ENCODE measurements at regions not wholly inside any gene's neighbourhood (a gene's known extent, or its start where the extent isn't known, plus 50 kb on each side); places are given as distances from the start of the nearest gene placed in this dataset.

DNA sequence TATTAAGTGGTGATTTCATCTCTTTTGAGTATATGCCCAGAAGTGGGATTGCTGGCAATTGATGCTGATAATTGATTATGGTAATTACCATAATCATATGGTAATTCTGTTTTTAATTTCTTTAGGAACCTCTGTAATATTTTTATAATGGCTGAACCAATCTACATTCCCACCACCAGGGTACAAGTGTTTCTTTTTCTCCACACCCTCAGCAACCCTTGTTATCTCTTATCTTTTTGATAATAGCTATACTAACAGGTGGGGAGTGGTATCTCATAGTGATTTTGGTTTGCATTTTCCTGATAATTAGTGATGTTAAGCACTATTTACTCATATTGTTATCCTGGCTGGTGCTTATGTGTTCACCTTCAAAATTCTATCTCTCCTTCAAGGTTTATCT, 212.6 kb downstream of the FMR1NB start:
- Mint-ChIP-seq H3K27me3 (no peaks in the 10 kb centered on the region), H3K36me3 (ENCODE audit: low read depth) (no peaks in the 10 kb centered on the region), H3K4me3 (no peak overlapping the region), H3K27ac (no peak overlapping the region), H3K4me1 (no peaks in the 10 kb centered on the region), H3K9me3 (no peaks in the 10 kb centered on the region)
- CTCF ChIA-PET, result no interaction called here
- no peak for DNase-seq
- POLR2A ChIA-PET, result no interaction called here

DNA sequence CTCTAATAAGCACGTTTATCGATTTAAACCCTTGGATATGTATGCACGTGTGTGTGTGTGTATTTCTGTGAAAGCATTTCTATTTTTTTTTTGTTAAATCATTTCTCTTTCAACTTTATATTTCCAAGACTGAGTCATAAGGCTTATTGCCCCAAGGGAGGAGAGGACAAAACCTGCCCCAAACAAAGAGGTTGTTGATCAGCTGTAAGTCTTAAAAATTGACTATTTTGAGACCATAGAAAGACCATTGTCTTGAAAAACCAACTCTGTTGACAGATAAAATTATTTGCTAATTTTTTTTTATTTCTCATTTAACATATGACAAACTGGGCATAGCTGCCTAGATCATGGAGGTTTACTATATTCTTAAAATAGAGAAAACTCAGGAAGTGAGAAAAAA, 222.4 kb downstream of the FMR1NB start:
- Mint-ChIP-seq H3K4me3 (no peak overlapping the region), H3K4me1 (no peaks in the 10 kb centered on the region), H3K36me3 (ENCODE audit: low read depth) (no peaks in the 10 kb centered on the region), H3K27ac (no peak overlapping the region), H3K9me3 (peaks cover 8% of the 10 kb centered on the region), H3K27me3 (no peaks in the 10 kb centered on the region)
- ChIA-PET POLR2A (no interaction called here), CTCF (no interaction called here)
- no peak for DNase-seq

DNA sequence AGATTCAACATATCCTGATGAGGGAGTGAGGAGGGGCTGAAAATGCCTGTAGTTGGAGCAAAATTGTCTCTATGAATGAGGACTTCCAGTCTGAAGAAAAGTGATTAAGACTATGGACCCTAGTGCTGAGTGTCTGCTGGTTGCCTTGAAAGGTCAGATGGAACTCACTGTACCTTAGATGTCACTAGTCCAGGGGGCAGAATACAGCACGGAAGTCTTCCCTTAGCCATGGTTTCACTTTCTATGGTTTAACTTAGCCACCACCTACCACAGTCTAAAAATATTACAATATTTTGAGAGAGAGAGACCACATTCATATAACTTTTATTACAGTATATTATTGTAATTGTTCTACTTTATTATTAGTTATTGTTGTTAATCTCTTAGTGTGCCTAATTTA, 223.1 kb downstream of the FMR1NB start:
- Mint-ChIP-seq H3K4me1 (no peaks in the 10 kb centered on the region), H3K27me3 (no peaks in the 10 kb centered on the region), H3K9me3 (peaks cover 8% of the 10 kb centered on the region), H3K36me3 (ENCODE audit: low read depth) (no peaks in the 10 kb centered on the region), H3K4me3 (no peak overlapping the region), H3K27ac (no peak overlapping the region)
- no peak for DNase-seq
- CTCF ChIA-PET, result no interaction called here
- POLR2A ChIA-PET, result no interaction called here

- no peaks in the 10 kb centered on the region for H3K27me3 Mint-ChIP-seq
- H3K4me1 Mint-ChIP-seq, result no peaks in the 10 kb centered on the region
- H3K27ac Mint-ChIP-seq, result no peak overlapping the region
- no peaks in the 10 kb centered on the region for H3K36me3 Mint-ChIP-seq (ENCODE audit: low read depth)
- ChIA-PET CTCF (no interaction called here), POLR2A (no interaction called here)
- no peak overlapping the region for H3K4me3 Mint-ChIP-seq
- peaks cover 2% of the 10 kb centered on the region for H3K9me3 Mint-ChIP-seq
- DNase-seq, result no peak
Measured at GRCh38 chrX:148214786-148215185, 233.6 kb downstream of the FMR1NB start.

DNA sequence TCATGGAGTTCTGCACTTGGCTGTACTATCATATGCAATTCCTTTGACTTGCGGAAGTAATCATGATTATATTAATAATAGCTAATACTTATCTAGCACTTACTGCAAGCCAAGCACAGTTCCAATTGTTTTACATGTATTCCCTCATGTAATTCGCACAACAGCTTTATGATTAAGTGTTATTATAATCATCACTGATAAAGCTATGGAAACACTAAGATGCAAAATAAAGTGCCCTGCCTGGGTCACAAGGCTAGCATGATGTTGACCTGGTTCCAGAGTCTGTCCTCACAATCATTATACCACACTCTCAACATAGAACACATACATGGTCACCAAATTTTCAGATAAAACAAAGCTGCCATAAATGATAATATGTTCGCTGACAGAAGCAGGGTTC, 234.6 kb downstream of the FMR1NB start:
- H3K4me1 Mint-ChIP-seq, result no peaks in the 10 kb centered on the region
- POLR2A ChIA-PET, result no interaction called here
- H3K27ac Mint-ChIP-seq, result no peak overlapping the region
- DNase-seq, result no peak
- no peaks in the 10 kb centered on the region for H3K9me3 Mint-ChIP-seq
- H3K36me3 Mint-ChIP-seq (ENCODE audit: low read depth), result no peaks in the 10 kb centered on the region
- CTCF ChIA-PET, result no interaction called here
- no peaks in the 10 kb centered on the region for H3K27me3 Mint-ChIP-seq
- no peak overlapping the region for H3K4me3 Mint-ChIP-seq

DNA sequence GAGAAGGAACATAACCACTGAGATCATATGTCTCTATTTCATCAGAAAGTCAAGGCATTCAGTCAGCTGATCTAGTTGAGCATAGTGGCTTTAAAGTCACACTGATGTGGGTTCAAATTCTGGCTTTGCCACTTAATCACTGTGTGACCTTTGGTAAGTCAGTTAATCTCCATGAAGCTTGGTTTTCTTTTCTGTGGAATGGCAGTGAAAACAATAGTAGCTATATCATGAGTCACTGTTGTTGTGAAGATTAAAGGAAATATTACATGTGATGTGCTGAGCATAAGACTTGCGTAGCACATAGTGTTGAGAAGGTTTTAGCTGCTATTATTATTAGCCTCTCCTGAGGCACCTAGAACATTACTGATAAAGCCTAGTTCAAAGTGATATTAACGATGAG, 242.2 kb downstream of the FMR1NB start:
- H3K27me3 Mint-ChIP-seq, result no peaks in the 10 kb centered on the region
- H3K27ac Mint-ChIP-seq, result no peak overlapping the region
- H3K4me1 Mint-ChIP-seq, result no peaks in the 10 kb centered on the region
- H3K36me3 Mint-ChIP-seq (ENCODE audit: low read depth), result no peaks in the 10 kb centered on the region
- no peak for DNase-seq
- ChIA-PET POLR2A (no interaction called here), CTCF (no interaction called here)
- H3K9me3 Mint-ChIP-seq, result no peaks in the 10 kb centered on the region
- H3K4me3 Mint-ChIP-seq, result no peak overlapping the region

DNA sequence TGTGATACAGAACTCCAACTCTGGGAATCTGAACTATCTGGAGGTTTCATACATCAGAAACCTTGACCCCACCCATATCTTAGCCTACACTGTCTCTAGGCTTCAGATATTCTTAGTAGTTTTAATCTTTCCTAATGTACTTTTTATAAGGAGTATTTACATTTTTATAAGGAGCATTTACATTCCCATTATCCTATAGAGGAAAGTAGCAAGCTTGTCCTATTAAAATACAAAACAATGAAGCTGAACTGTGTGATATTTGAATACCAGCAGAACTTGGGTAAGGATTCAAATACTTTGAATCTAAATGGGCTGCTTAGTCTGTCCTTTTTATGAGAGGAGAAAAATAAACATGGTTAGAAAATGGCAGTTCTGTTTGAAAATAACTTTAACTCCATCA, 247.4 kb downstream of the FMR1NB start:
- H3K9me3 Mint-ChIP-seq, result no peaks in the 10 kb centered on the region
- POLR2A ChIA-PET, result no interaction called here
- no peak overlapping the region for H3K27ac Mint-ChIP-seq
- H3K27me3 Mint-ChIP-seq, result no peaks in the 10 kb centered on the region
- no peak overlapping the region for H3K4me3 Mint-ChIP-seq
- no peaks in the 10 kb centered on the region for H3K4me1 Mint-ChIP-seq
- H3K36me3 Mint-ChIP-seq (ENCODE audit: low read depth), result no peaks in the 10 kb centered on the region
- CTCF ChIA-PET, result interaction anchor here (1.5 kb wide), 1 partner anchor 10 kb away, joined by 3 read pairs; no protein-coding TSS in a partner anchor
- no peak for DNase-seq

GRCh38 chrX:148229801-148230303, 248.7 kb downstream of the FMR1NB start:
- Mint-ChIP-seq H3K4me3 (no peak overlapping the region), H3K9me3 (no peaks in the 10 kb centered on the region), H3K27me3 (no peaks in the 10 kb centered on the region), H3K36me3 (ENCODE audit: low read depth) (no peaks in the 10 kb centered on the region), H3K4me1 (no peaks in the 10 kb centered on the region), H3K27ac (no peak overlapping the region)
- CTCF ChIA-PET, result interaction anchor here (0.6 to 1.6 kb wide), 3 partner anchors 8 to 71 kb away, joined by 3 read pairs; no protein-coding TSS in a partner anchor
- POLR2A ChIA-PET, result no interaction called here
- DNase-seq, result no peak

DNA sequence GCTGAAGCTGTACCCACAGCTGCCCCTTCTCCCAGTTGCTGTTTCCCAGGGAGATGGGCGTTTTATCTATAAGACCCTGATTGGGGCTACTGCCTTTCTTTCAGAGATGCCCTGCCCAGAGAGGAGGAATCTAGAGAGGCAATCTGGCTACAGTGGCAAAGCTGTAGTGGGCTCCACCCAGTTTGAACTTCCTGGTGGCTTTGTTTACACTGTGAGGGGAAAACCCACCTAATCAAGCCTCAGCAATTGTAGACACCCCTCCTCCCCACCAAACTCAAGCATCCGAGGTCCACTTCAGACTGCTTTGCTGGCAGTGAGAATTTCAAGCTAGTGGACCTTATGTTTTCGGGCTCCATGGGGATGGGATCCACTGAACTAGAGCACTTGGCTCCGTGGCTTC, 240.4 kb upstream of the AFF2 start:
- ChIA-PET POLR2A (no interaction called here), CTCF (no interaction called here)
- peaks cover 1% of the 10 kb centered on the region for H3K36me3 Mint-ChIP-seq (ENCODE audit: low read depth)
- H3K27ac Mint-ChIP-seq, result no peak overlapping the region
- no peaks in the 10 kb centered on the region for H3K4me1 Mint-ChIP-seq
- H3K27me3 Mint-ChIP-seq, result no peaks in the 10 kb centered on the region
- no peak overlapping the region for H3K4me3 Mint-ChIP-seq
- no peak for DNase-seq
- peaks cover 15% of the 10 kb centered on the region for H3K9me3 Mint-ChIP-seq

DNA sequence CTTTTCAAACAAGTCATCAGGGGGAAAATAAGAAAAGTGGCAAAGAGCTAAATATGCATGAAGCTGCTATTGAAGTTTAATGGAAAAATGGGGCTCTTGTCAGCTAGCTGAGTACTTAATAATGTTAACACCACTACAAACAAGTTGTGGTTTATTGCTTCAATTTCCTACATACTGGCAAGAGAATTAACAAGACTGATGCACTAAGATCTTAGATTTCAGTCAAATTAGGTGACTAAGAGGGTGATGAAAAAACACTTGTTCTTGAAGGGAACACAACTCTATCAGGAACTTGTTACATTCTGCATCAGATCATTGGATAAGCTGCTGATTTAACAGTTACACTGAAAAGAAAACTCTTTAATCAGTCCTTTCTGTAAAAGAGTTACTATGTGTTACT, 234.6 kb upstream of the AFF2 start:
- Mint-ChIP-seq H3K4me1 (peaks cover 7% of the 10 kb centered on the region), H3K27me3 (no peaks in the 10 kb centered on the region), H3K9me3 (peaks cover 7% of the 10 kb centered on the region), H3K4me3 (no peak overlapping the region), H3K27ac (no peak overlapping the region), H3K36me3 (ENCODE audit: low read depth) (peaks cover 1% of the 10 kb centered on the region)
- DNase-seq, result no peak
- ChIA-PET POLR2A (no interaction called here), CTCF (interaction anchor here (0.9 kb wide), 1 partner anchor 10 kb away, joined by 3 read pairs; no protein-coding TSS in a partner anchor)

DNA sequence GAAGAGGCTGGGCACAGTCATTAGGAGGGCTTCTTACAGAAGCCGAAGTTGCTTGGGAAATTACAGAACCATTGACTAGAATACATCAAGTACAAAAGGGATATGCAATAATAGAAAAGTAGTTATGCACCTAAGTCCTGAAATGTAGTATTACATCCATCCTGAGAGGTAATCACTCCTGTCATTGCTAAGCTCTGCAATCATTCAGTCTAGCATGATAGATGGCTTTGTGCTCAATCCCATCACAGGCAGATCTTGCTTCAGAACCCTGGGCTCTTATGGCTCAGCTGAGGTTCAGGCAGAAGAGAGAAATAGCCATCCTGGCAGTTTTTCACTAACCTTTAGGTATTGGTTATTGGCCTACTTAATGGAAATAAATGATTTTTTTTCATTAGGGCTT, 231.7 kb upstream of the AFF2 start:
- no peak overlapping the region for H3K4me3 Mint-ChIP-seq
- ChIA-PET CTCF (no interaction called here), POLR2A (no interaction called here)
- H3K9me3 Mint-ChIP-seq, result peaks cover 2% of the 10 kb centered on the region
- H3K4me1 Mint-ChIP-seq, result peaks cover 14% of the 10 kb centered on the region
- H3K36me3 Mint-ChIP-seq (ENCODE audit: low read depth), result no peaks in the 10 kb centered on the region
- no peak overlapping the region for H3K27ac Mint-ChIP-seq
- no peak for DNase-seq
- H3K27me3 Mint-ChIP-seq, result no peaks in the 10 kb centered on the region

- Mint-ChIP-seq H3K4me3 (no peak overlapping the region), H3K27ac (no peak overlapping the region), H3K27me3 (no peaks in the 10 kb centered on the region), H3K4me1 (peaks cover 14% of the 10 kb centered on the region), H3K9me3 (no peaks in the 10 kb centered on the region), H3K36me3 (ENCODE audit: low read depth) (no peaks in the 10 kb centered on the region)
- no peak for DNase-seq
- ChIA-PET POLR2A (no interaction called here), CTCF (no interaction called here)
Measured at GRCh38 chrX:148269513-148269912, 230.9 kb upstream of the AFF2 start.

GRCh38 chrX:148270499-148270898, 229.9 kb upstream of the AFF2 start:
- no peak overlapping the region for H3K27ac Mint-ChIP-seq

GRCh38 chrX:148271263-148271662, 229.2 kb upstream of the AFF2 start:
- Mint-ChIP-seq H3K36me3 (ENCODE audit: low read depth) (peaks cover 7% of the 10 kb centered on the region), H3K27ac (no peak overlapping the region), H3K4me1 (peaks cover 14% of the 10 kb centered on the region), H3K4me3 (no peak overlapping the region), H3K27me3 (no peaks in the 10 kb centered on the region), H3K9me3 (peaks cover 3% of the 10 kb centered on the region)
- no peak for DNase-seq
- POLR2A ChIA-PET, result no interaction called here
- CTCF ChIA-PET, result no interaction called here

More at GRCh38 chrX:148270499-148270898, 229.9 kb upstream of the AFF2 start:
- ChIA-PET POLR2A (no interaction called here), CTCF (no interaction called here)
- Mint-ChIP-seq H3K4me3 (no peak overlapping the region), H3K27me3 (no peaks in the 10 kb centered on the region), H3K9me3 (peaks cover 1% of the 10 kb centered on the region), H3K4me1 (peaks cover 14% of the 10 kb centered on the region), H3K36me3 (ENCODE audit: low read depth) (peaks cover 4% of the 10 kb centered on the region)
- no peak for DNase-seq

Measured in activated CD4-positive, alpha-beta T cell treated with anti-CD3 and anti-CD28 coated beads, Interleukin-2, amount 10 ng/mL, durations not matched to agents 7 days and 5 days (primary cell).